GM23248 (cell line): ENCODE measurements at regions not wholly inside any gene's neighbourhood (a gene's known extent, or its start where the extent isn't known, plus 50 kb on each side); places are given as distances from the start of the nearest gene placed in this dataset.

ENCODE experiments used
- EZH2 ChIP-seq: fragments of 200-600 bp; sonication (generic); IDR thresholded peaks from 2 replicates; pipeline ENCODE4 v1.6.1; 2018; ENCODE audit warnings: antibody characterized with exemption, mild to moderate bottlenecking; ENCODE audit not compliant: insufficient read depth, poor library complexity, severe bottlenecking
- EZH2phosphoT487 ChIP-seq: fragments of 200-600 bp; sonication (generic); IDR thresholded peaks from 2 replicates; pipeline ENCODE4 v1.6.1; 2018; ENCODE audit warnings: antibody characterized with exemption, moderate library complexity, mild to moderate bottlenecking, low read depth; ENCODE audit not compliant: insufficient read depth

DNA sequence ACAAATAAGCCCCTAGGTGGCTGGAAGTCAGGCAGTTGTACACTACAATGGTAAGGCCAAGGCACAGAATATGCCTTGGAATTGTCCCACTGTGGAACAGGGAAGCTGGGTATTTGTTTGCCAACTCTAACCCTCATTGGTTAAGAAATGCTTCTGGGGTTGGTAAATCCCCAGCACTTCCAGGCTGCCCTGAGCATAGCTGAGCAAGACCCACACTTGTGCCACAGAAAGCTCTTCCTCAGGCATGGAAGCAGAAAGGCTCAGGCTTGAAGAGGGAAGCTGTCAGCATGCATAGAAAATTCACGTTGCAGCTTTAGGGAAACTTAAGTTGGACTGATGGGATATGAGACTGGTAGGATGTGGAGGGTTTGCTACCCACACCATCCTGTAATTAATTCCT, 86.9 kb upstream of the PLCL2 start:
- TF ChIP-seq EZH2phosphoT487, result no peak
- TF ChIP-seq EZH2, result no peak
